NCI-H2081 treated with DMSO at 0.1 percent for 48 hours (cell line): ENCODE measurements at regions not wholly inside any gene's neighbourhood (a gene's known extent, or its start where the extent isn't known, plus 50 kb on each side); places are given as distances from the start of the nearest gene placed in this dataset.
"Not testable (repeated sequence)": the region's sequence is repeated elsewhere in the genome, so short reads cannot be mapped to it uniquely, and the experiment has no call there.

Experiments
- DNase-seq: peaks from one replicate; lab custom pipeline; 2025; lab: John Stamatoyannopoulos, UW

DNA sequence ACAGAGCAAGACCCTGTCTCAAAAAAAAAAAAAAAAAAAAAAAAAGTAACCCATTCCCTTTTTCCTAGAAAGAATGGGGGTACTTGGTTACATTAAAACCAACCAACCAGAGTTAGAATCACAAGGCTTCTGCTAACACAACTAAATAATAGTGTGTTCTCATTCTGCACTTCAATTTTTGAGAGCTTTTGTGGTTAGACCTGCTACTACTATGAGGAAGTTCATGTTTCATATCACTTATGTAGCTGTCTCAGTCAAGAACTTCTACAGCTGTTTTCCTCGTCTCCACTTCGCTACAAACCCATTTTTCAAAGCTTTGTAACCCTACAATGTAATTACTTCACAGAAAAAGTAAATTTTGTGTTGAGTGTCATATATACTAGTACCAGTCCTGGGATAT is 58.3 kb downstream of the PDHA2 start:
- DNase-seq: no peak

- DNase-seq: no peak
Observed at GRCh38 chr4:95909211-95909610, 69.3 kb downstream of the PDHA2 start.

- DNase-seq: no peak
Observed at GRCh38 chr4:95910749-95911148, 70.9 kb downstream of the PDHA2 start.

- DNase-seq: no peak
Observed at GRCh38 chr4:95921470-95921869, 81.6 kb downstream of the PDHA2 start.

GRCh38 chr4:95929448-95930064 is 89.7 kb downstream of the PDHA2 start:
- DNase-seq: no peak

- DNase-seq: no peak
Observed at GRCh38 chr4:95939141-95939540, 99.2 kb downstream of the PDHA2 start.

- no peak for DNase-seq
Observed at GRCh38 chr4:95949136-95949765, 109.4 kb downstream of the PDHA2 start.

GRCh38 chr4:95949808-95950207 is 109.9 kb downstream of the PDHA2 start:
- DNase-seq: no peak

GRCh38 chr4:95952538-95952937 is 112.6 kb downstream of the PDHA2 start:
- DNase-seq: not testable (repeated sequence)

DNA sequence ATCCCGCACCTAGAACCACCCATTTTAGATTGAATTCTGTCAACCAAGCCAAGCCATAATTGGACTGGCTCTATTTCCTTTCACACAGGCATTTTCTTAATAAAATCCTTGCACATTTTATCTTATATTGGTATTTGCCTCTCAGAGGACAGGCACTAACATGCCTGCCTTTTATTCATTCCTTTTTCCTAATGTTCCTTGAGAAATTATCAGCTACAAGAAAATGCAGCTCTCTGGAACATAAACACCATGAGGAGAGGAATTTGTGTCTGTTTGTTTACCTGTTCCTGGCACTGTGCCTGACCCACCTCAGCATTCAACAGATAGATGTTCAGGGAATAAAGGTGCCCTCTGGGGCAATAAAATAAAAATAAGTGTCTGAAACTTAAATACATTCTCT is 116.2 kb downstream of the PDHA2 start:
- no peak for DNase-seq

- no peak for DNase-seq
Observed at GRCh38 chr4:95957054-95957453, 117.2 kb downstream of the PDHA2 start.

DNA sequence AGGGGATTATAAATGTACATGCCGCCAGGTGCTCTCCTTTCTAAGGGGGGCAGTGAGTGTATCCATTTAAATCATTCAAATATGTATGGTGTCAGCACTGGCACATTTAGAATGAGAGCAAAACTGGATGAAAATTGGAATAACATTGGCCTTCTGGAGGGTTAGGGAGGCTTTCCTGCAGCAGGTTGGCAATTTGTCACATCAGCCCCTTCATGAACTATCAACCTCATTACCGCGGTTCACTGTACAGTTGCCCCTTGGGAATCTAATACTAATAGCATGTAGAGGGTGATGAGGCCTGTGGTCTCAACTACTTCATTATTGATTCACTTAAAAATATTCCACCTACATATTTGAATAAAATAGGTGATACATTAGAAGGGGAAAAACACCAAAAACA is 117.9 kb downstream of the PDHA2 start:
- DNase-seq: no peak

DNA sequence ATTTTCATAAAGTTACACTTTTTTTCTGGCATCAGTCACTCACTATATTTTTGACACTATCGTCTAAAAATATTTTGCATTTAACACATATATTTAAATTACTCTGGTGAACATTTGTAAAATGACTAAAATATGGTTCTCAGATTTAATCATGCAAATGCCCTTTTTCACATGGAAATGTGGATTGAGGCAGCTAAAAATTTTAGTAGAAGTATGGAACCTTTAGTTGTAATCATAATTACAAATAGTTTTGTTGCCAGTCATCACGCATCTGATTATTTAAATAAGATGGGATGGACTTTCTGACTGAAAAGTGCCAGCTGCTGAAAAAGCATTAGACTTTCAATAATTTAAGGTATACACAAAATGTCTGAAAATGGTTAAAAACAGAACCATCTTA is 119.3 kb downstream of the PDHA2 start:
- no peak for DNase-seq

DNA sequence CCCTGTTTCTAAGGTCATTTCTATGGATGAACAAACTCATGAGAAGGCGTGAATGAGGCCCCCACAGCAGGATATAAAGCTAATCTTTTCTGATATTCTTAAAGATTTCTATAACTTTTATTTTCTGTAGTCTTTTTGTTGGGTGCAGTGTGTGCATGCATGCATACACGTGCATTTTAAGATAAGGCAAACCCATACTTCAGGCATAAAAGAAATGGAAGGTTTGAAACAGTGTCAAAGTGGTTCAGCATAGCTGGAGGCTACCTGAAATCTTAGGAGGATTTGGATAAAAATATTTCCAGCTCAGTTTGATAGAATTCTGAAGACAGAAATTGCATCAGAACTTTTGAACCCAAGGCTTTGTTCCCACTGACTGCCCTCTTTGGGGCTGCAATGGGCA is 119.7 kb downstream of the PDHA2 start:
- no peak for DNase-seq

DNA sequence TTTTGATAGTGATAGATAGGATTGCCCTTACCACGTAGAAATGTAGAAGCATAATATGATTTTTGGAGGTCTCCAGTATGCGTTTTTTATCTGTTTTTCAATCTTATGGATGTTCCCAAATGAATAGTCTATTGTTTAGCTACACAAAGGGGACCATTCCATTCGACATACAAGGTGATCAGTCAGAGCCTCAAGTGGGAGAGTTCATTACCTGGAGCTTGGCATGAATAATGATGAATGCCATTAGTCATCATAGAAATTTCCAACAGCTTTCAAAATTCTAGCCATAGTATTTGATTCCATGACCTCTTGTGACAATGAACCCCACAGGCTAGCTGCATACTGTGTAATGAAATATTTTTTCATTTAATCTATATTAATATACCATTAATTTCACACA is 123.6 kb downstream of the PDHA2 start:
- DNase-seq: no peak

- no peak for DNase-seq
Observed at GRCh38 chr4:95979961-95980876, 140.3 kb downstream of the PDHA2 start.

GRCh38 chr4:95980877-95981360 is 141.0 kb downstream of the PDHA2 start:
- DNase-seq: no peak

GRCh38 chr4:95981591-95981990 is 141.7 kb downstream of the PDHA2 start:
- DNase-seq: no peak

DNA sequence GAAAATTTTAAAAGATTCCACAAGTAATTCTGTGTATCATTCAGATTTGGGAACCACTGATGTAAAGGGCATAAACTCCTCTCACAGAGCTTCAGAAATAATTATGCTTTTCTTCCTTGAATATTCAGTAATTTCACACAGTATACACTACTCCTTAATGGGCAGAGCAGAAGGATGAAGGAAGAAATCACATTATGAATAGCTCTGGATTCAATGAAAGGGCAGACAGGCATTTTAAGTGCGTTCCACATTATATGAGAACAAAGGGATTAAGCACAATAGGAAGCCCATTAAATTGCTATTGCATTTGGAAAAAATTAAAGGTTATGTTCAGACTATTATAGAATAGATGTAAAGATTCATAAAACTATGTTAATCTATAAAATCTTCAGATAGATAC is 142.6 kb downstream of the PDHA2 start:
- no peak for DNase-seq

- DNase-seq: no peak
Observed at GRCh38 chr4:95984081-95984480, 144.2 kb downstream of the PDHA2 start.

DNA sequence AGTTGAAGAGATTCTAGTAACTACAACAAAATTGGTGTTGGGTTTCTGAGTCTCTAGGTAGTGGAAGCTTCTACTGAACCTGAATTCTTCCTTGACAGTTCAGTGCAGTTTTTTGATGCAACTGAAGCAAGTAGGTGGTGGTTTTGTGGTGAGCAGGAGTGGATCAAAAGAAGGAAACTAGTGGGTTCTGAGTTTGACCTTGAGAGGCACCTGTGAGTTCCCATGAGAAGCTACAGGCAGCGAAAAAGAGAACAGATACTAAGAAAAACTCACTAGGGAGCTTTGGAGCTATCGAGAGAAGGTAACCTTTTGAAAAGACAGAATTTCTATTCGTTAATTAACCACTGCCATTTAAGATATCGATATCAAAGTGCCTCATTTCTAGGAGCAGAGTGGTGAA is 145.2 kb downstream of the PDHA2 start:
- DNase-seq: no peak

DNA sequence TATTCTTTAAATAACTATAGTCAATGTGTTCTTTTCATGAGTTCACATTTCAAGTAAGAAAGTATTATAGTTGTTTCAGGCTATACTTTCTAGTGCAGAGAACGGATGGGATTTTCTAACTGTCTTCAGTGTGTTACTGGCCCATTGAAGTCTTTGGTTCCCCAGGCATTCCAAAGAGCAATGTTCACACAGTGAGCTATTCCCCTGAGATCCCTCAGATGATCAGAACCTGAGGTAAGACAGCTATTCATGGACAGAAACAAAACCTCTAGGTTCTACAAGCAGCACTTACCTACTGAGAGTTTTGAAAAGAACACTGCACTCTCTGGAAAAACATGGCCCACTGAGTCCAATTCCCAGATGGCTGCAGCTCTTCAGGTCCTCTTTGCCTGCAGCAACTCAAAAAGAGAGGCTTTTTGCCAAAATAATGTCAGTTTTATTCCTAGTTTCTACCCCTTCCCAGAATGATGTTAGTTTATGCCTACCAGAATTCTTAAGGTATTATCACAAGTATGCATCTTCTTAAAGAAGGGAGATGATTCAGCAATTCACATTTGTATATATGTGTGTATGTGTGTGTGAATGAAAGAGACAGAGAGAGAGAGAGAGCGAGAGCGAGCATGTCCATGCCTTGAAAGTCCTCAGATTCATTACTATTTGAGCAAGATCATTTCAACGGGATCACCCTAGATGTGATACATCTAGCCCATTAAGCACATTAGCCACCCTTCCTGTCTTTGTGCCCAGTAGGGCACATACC is 146.1 kb downstream of the PDHA2 start:
- no peak for DNase-seq
